ENCODE measurements at regions not wholly inside any gene's neighbourhood (a gene's known extent, or its start where the extent isn't known, plus 50 kb on each side); places are given as distances from the start of the nearest gene placed in this dataset.
A peak's percentile ranks its signal among the peaks of the same experiment; 100 is the strongest.
"Not testable (repeated sequence)": the region's sequence is repeated elsewhere in the genome, so short reads cannot be mapped to it uniquely, and the experiment has no call there.

GRCh38 chr10:4407783-4408182 lies 418.2 kb upstream of the AKR1E2 start:
- Histone ChIP-seq H3K4me3 (ENCODE audit: insufficient read depth, low read depth, low read length) (no peak overlapping the region), H3K9me3 (ENCODE audit: insufficient read depth, low read depth, low read length) (no peaks in the 10 kb centered on the region), H3K27ac (ENCODE audit: low read depth, low read length) (no peak overlapping the region), H3K4me1 (ENCODE audit: insufficient read depth, low read length) (no peaks in the 10 kb centered on the region), H4K20me1 (ENCODE audit: insufficient read depth, low read length) (no peaks in the 10 kb centered on the region), H3K4me2 (ENCODE audit: low read length) (no peak overlapping the region), H3K36me3 (ENCODE audit: insufficient read depth, low read length) (no peaks in the 10 kb centered on the region), H3K79me2 (ENCODE audit: insufficient read depth, low read length) (no peaks in the 10 kb centered on the region), H3K27me3 (ENCODE audit: insufficient read depth, low read length) (no peaks in the 10 kb centered on the region), H2AFZ (ENCODE audit: low read depth, low read length) (no peak overlapping the region), H3K9ac (ENCODE audit: low read length) (no peak overlapping the region)
- Mint-ChIP-seq H3K27me3 (ENCODE audit: low read depth, unreplicated experiment) (no peaks in the 10 kb centered on the region), H3K4me1 (ENCODE audit: low read depth, unreplicated experiment) (peaks cover 2% of the 10 kb centered on the region), H3K4me3 (ENCODE audit: unreplicated experiment) (no peak overlapping the region), H3K27ac (ENCODE audit: unreplicated experiment) (no peak overlapping the region), H3K36me3 (ENCODE audit: low read depth, unreplicated experiment) (no peaks in the 10 kb centered on the region), H3K9me3 (ENCODE audit: unreplicated experiment) (peaks cover 3% of the 10 kb centered on the region)
- TF ChIP-seq EZH2 (IDR thresholded peaks at IDR 0.05; ENCODE audit: insufficient read depth, low read length) (no peak), CTCF (IDR thresholded peaks at IDR 0.05; ENCODE audit: insufficient read depth, low read depth, low read length) (no peak)
- FAIRE-seq (no peak), DNase-seq (ENCODE audit: low read depth) (peak; percentile 33)

- no peak for FAIRE-seq
- Mint-ChIP-seq H3K27me3 (ENCODE audit: low read depth, unreplicated experiment) (no peaks in the 10 kb centered on the region), H3K4me3 (ENCODE audit: unreplicated experiment) (no peak overlapping the region), H3K27ac (ENCODE audit: unreplicated experiment) (no peak overlapping the region), H3K4me1 (ENCODE audit: low read depth, unreplicated experiment) (peaks cover 2% of the 10 kb centered on the region), H3K36me3 (ENCODE audit: low read depth, unreplicated experiment) (no peaks in the 10 kb centered on the region), H3K9me3 (ENCODE audit: unreplicated experiment) (peaks cover 3% of the 10 kb centered on the region)
- no peak for DNase-seq (ENCODE audit: low read depth)
- H3K27me3 ChIP-seq (ENCODE audit: insufficient read depth, low read length) = no peaks in the 10 kb centered on the region
- no peaks in the 10 kb centered on the region for H4K20me1 ChIP-seq (ENCODE audit: insufficient read depth, low read length)
- H3K9ac ChIP-seq (ENCODE audit: low read length) = no peak overlapping the region
- H3K9me3 ChIP-seq (ENCODE audit: insufficient read depth, low read depth, low read length) = no peaks in the 10 kb centered on the region
- TF ChIP-seq EZH2 (IDR thresholded peaks at IDR 0.05; ENCODE audit: insufficient read depth, low read length) = no peak
- TF ChIP-seq CTCF (IDR thresholded peaks at IDR 0.05; ENCODE audit: insufficient read depth, low read depth, low read length) = no peak
- H3K27ac ChIP-seq (ENCODE audit: low read depth, low read length) = no peak overlapping the region
- H3K79me2 ChIP-seq (ENCODE audit: insufficient read depth, low read length) = no peaks in the 10 kb centered on the region
- H2AFZ ChIP-seq (ENCODE audit: low read depth, low read length) = no peak overlapping the region
- H3K4me2 ChIP-seq (ENCODE audit: low read length) = no peak overlapping the region
- H3K36me3 ChIP-seq (ENCODE audit: insufficient read depth, low read length) = no peaks in the 10 kb centered on the region
- H3K4me1 ChIP-seq (ENCODE audit: insufficient read depth, low read length) = no peaks in the 10 kb centered on the region
- H3K4me3 ChIP-seq (ENCODE audit: insufficient read depth, low read depth, low read length) = no peak overlapping the region
Observed at GRCh38 chr10:4405828-4406227, 420.2 kb upstream of the AKR1E2 start.

GRCh38 chr10:4403638-4404252 lies 422.3 kb upstream of the AKR1E2 start:
- H3K4me3 ChIP-seq (ENCODE audit: insufficient read depth, low read depth, low read length) = no peak overlapping the region
- H3K36me3 ChIP-seq (ENCODE audit: insufficient read depth, low read length) = no peaks in the 10 kb centered on the region
- H4K20me1 ChIP-seq (ENCODE audit: insufficient read depth, low read length) = no peaks in the 10 kb centered on the region
- H3K9ac ChIP-seq (ENCODE audit: low read length) = no peak overlapping the region
- no peak overlapping the region for H2AFZ ChIP-seq (ENCODE audit: low read depth, low read length)
- Mint-ChIP-seq H3K36me3 (ENCODE audit: low read depth, unreplicated experiment) (no peaks in the 10 kb centered on the region), H3K27ac (ENCODE audit: unreplicated experiment) (no peak overlapping the region), H3K9me3 (ENCODE audit: unreplicated experiment) (peaks cover 3% of the 10 kb centered on the region), H3K4me3 (ENCODE audit: unreplicated experiment) (no peak overlapping the region), H3K27me3 (ENCODE audit: low read depth, unreplicated experiment) (no peaks in the 10 kb centered on the region), H3K4me1 (ENCODE audit: low read depth, unreplicated experiment) (peaks cover 4% of the 10 kb centered on the region)
- no peak overlapping the region for H3K4me2 ChIP-seq (ENCODE audit: low read length)
- H3K79me2 ChIP-seq (ENCODE audit: insufficient read depth, low read length) = no peaks in the 10 kb centered on the region
- FAIRE-seq = no peak
- no peaks in the 10 kb centered on the region for H3K27me3 ChIP-seq (ENCODE audit: insufficient read depth, low read length)
- TF ChIP-seq CTCF (IDR thresholded peaks at IDR 0.05; ENCODE audit: insufficient read depth, low read depth, low read length) (no peak), EZH2 (IDR thresholded peaks at IDR 0.05; ENCODE audit: insufficient read depth, low read length) (no peak)
- H3K9me3 ChIP-seq (ENCODE audit: insufficient read depth, low read depth, low read length) = no peaks in the 10 kb centered on the region
- no peak for DNase-seq (ENCODE audit: low read depth)
- no peaks in the 10 kb centered on the region for H3K4me1 ChIP-seq (ENCODE audit: insufficient read depth, low read length)
- no peak overlapping the region for H3K27ac ChIP-seq (ENCODE audit: low read depth, low read length)

GRCh38 chr10:4401080-4401479 lies 424.9 kb upstream of the AKR1E2 start:
- H3K9me3 Mint-ChIP-seq (ENCODE audit: unreplicated experiment); H3K36me3 Mint-ChIP-seq (ENCODE audit: low read depth, unreplicated experiment); H3K4me3 ChIP-seq (ENCODE audit: insufficient read depth, low read depth, low read length); H3K27me3 Mint-ChIP-seq (ENCODE audit: low read depth, unreplicated experiment); H3K4me1 ChIP-seq (ENCODE audit: insufficient read depth, low read length); H4K20me1 ChIP-seq (ENCODE audit: insufficient read depth, low read length); H3K79me2 ChIP-seq (ENCODE audit: insufficient read depth, low read length); DNase-seq (ENCODE audit: low read depth); H3K4me1 Mint-ChIP-seq (ENCODE audit: low read depth, unreplicated experiment); H3K9ac ChIP-seq (ENCODE audit: low read length); H3K27ac ChIP-seq (ENCODE audit: low read depth, low read length); H3K4me2 ChIP-seq (ENCODE audit: low read length); H2AFZ ChIP-seq (ENCODE audit: low read depth, low read length); H3K9me3 ChIP-seq (ENCODE audit: insufficient read depth, low read depth, low read length); H3K36me3 ChIP-seq (ENCODE audit: insufficient read depth, low read length); H3K27ac Mint-ChIP-seq (ENCODE audit: unreplicated experiment); H3K4me3 Mint-ChIP-seq (ENCODE audit: unreplicated experiment); FAIRE-seq; H3K27me3 ChIP-seq (ENCODE audit: insufficient read depth, low read length): not testable (repeated sequence)
